Upper lobe of right lung (tissue), 1 donor: ENCODE measurements at regions not wholly inside any gene's neighbourhood (a gene's known extent, or its start where the extent isn't known, plus 50 kb on each side); places are given as distances from the start of the nearest gene placed in this dataset.

Source experiments
- ATAC-seq: fragments of 200-7000 bp; cut with Tn5 transposase; one replicate; pipeline ENCODE4 v1.9.1; 2020; ENCODE audit warnings: mild to moderate bottlenecking, moderate library complexity
- DNase-seq: peaks from one replicate; pipeline ENCODE4 v3.0.0-alpha.2; 2020
- H3K27ac ChIP-seq: fragments of 200-600 bp; one replicate; pipeline ENCODE4 v1.8.0; 2022
- H3K27me3 ChIP-seq: fragments of 200-600 bp; one replicate; pipeline ENCODE4 v1.8.0; 2022; ENCODE audit warnings: mild to moderate bottlenecking
- H3K36me3 ChIP-seq: fragments of 200-600 bp; one replicate; pipeline ENCODE4 v1.8.0; 2022
- H3K4me1 ChIP-seq: fragments of 200-600 bp; one replicate; pipeline ENCODE4 v1.8.0; 2022
- H3K4me3 ChIP-seq: fragments of 200-600 bp; one replicate; pipeline ENCODE4 v1.8.0; 2022; ENCODE audit warnings: mild to moderate bottlenecking
- H3K9me3 ChIP-seq: fragments of 200-600 bp; one replicate; pipeline ENCODE4 v1.8.0; 2022
- CTCF ChIP-seq: fragments of 200-600 bp; IDR thresholded peaks from one replicate; pipeline ENCODE4 v1.8.0; 2022; ENCODE audit warnings: antibody characterized with exemption
- intact Hi-C: fragments of 100-400 bp; cut with DNase I; formaldehyde crosslinking; loops from one replicate; pipeline ENCODE4 v1.11.0; 2022
- donor health status: DM: no; HTN: yes; CAD: no; lungs with severe emphysema.

GRCh38 chr6:134784336-134784735 lies 165.6 kb downstream of the ALDH8A1 start:
- Histone ChIP-seq H3K9me3 (peaks cover under 1% of the 10 kb centered on the region), H3K27ac (no peak overlapping the region), H3K4me1 (no peaks in the 10 kb centered on the region), H3K36me3 (no peaks in the 10 kb centered on the region), H3K27me3 (no peaks in the 10 kb centered on the region), H3K4me3 (no peak overlapping the region)
- no peak for TF ChIP-seq CTCF
- intact Hi-C loops, result no loop called here
- ATAC-seq (no peak), DNase-seq (no peak)

GRCh38 chr6:134778431-134778830 lies 171.5 kb downstream of the ALDH8A1 start:
- DNase-seq (no peak), ATAC-seq (no peak)
- no peak overlapping the region for H3K4me3 ChIP-seq
- no peaks in the 10 kb centered on the region for H3K27me3 ChIP-seq
- intact Hi-C loops, result no loop called here
- H3K36me3 ChIP-seq, result no peaks in the 10 kb centered on the region
- H3K27ac ChIP-seq, result no peak overlapping the region
- no peak for TF ChIP-seq CTCF
- peaks cover 9% of the 10 kb centered on the region for H3K9me3 ChIP-seq
- H3K4me1 ChIP-seq, result no peaks in the 10 kb centered on the region

DNA sequence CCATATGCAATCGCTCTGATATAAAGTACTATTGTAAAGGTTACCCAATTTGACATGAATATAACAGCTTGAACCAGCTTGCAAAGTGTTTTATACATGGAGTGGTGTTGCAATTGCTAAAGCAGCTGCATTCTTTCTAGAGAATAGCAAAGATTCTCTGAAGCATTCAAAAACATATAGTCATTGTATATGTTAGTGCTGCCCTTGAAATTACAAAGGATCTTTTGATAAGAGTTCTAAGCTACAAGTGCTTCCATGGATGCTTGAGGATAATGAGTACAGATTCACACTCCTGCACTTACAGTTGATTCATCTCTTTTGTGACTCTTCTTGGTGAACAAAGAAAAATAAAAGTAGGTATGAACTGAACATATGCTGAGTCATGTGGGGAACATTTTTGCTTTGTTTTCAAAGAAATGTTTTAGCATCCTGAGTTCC lies 175.7 kb downstream of the ALDH8A1 start:
- ATAC-seq (no peak), DNase-seq (no peak)
- Histone ChIP-seq H3K27me3 (no peaks in the 10 kb centered on the region), H3K36me3 (no peaks in the 10 kb centered on the region), H3K27ac (no peak overlapping the region), H3K9me3 (peaks cover 7% of the 10 kb centered on the region), H3K4me3 (no peak overlapping the region), H3K4me1 (no peaks in the 10 kb centered on the region)
- no peak for TF ChIP-seq CTCF
- intact Hi-C loops, result no loop called here

DNA sequence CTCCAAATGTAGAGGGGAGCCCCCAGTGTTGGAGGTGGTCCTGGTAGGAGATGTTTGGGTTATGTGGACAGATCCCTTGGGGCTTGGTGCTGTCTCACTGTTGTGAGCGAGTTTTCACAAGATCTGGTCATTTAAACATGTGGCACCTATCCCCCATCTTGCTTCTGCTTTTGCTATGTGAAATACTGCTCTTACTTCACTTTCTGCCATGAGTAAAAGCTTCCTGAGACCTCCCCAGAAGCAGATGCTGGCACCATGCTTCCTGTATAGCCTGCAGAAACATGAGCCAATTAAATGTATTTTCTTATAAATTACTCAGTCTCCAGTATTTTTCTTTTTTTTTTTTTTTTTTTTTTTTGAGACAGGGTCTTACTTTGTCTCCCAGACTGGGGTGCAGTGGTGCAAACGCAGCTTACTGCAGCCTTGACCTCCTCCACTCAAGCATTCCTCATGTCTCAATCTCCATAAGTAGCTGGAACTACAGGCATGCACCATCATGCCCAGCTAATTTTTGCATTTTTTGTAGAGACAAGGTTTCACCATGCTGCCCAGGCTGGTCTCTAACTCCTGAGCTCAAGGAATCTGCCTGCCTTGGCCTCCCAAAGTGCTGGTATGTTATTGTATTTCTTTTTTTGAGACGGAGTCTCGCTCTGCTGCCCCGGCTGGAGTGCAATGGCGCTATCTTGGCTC lies 177.1 kb downstream of the ALDH8A1 start:
- intact Hi-C loops, result no loop called here
- Histone ChIP-seq H3K9me3 (no peaks in the 10 kb centered on the region), H3K4me3 (no peak overlapping the region), H3K4me1 (no peaks in the 10 kb centered on the region), H3K27me3 (no peaks in the 10 kb centered on the region), H3K27ac (no peak overlapping the region), H3K36me3 (no peaks in the 10 kb centered on the region)
- no peak for TF ChIP-seq CTCF
- DNase-seq (no peak), ATAC-seq (no peak)

GRCh38 chr6:134768931-134769330 lies 181.0 kb downstream of the ALDH8A1 start:
- H3K9me3 ChIP-seq, result no peaks in the 10 kb centered on the region
- intact Hi-C loops, result no loop called here
- H3K27ac ChIP-seq, result no peak overlapping the region
- DNase-seq (no peak), ATAC-seq (no peak)
- H3K27me3 ChIP-seq, result no peaks in the 10 kb centered on the region
- TF ChIP-seq CTCF, result no peak
- H3K4me1 ChIP-seq, result no peaks in the 10 kb centered on the region
- H3K4me3 ChIP-seq, result no peak overlapping the region
- H3K36me3 ChIP-seq, result no peaks in the 10 kb centered on the region

GRCh38 chr6:134766497-134766896 lies 183.4 kb downstream of the ALDH8A1 start:
- no peaks in the 10 kb centered on the region for H3K4me1 ChIP-seq
- no peaks in the 10 kb centered on the region for H3K27me3 ChIP-seq
- intact Hi-C loops, result no loop called here
- no peaks in the 10 kb centered on the region for H3K9me3 ChIP-seq
- TF ChIP-seq CTCF, result no peak
- DNase-seq, result no peak
- no peak for ATAC-seq
- H3K27ac ChIP-seq, result no peak overlapping the region
- H3K36me3 ChIP-seq, result no peaks in the 10 kb centered on the region
- no peak overlapping the region for H3K4me3 ChIP-seq
